ENCODE measurements at regions not wholly inside any gene's neighbourhood (a gene's known extent, or its start where the extent isn't known, plus 50 kb on each side); places are given as distances from the start of the nearest gene placed in this dataset.

GRCh38 chr1:113215015-113215414 lies 142.0 kb downstream of the LRIG2 start:
- ChIA-PET POLR2A (no interaction called here), CTCF (no interaction called here)
- no peak for DNase-seq (ENCODE audit: extremely low spot score)
- TF ChIP-seq L3MBTL2 (conservative IDR thresholded peaks at IDR 0.05) (no peak), SP1 (IDR thresholded peaks at IDR 0.05) (no peak), ZNF384 (IDR thresholded peaks at IDR 0.05) (no peak), HDGF (IDR thresholded peaks at IDR 0.05; ENCODE audit: borderline replicate concordance) (no peak)

- TF ChIP-seq ZNF384 (IDR thresholded peaks at IDR 0.05), result no peak
- CTCF ChIA-PET, result no interaction called here
- POLR2A ChIA-PET, result no interaction called here
These were observed 143.7 kb downstream of the LRIG2 start for GRCh38 chr1:113216664-113217063.

GRCh38 chr1:113217447-113218208 lies 144.6 kb downstream of the LRIG2 start:
- no peak for DNase-seq (ENCODE audit: extremely low spot score)
- TF ChIP-seq L3MBTL2 (conservative IDR thresholded peaks at IDR 0.05) (no peak), FOXK2 (IDR thresholded peaks at IDR 0.05) (no peak), PKNOX1 (IDR thresholded peaks at IDR 0.05) (no peak), ELF4 (IDR thresholded peaks at IDR 0.05) (no peak), LEF1 (IDR thresholded peaks at IDR 0.05; ENCODE audit: borderline replicate concordance) (no peak), SP1 (IDR thresholded peaks at IDR 0.05) (no peak)
- ChIA-PET POLR2A (no interaction called here), CTCF (interaction anchor here (0.7 kb wide), 1 partner anchor 318 kb away, joined by 3 read pairs; no protein-coding TSS in a partner anchor)

More at GRCh38 chr1:113216664-113217063, 143.7 kb downstream of the LRIG2 start:
- no peak for DNase-seq (ENCODE audit: extremely low spot score)

- TF ChIP-seq LEF1 (IDR thresholded peaks at IDR 0.05; ENCODE audit: borderline replicate concordance) (no peak), L3MBTL2 (conservative IDR thresholded peaks at IDR 0.05) (no peak), PKNOX1 (IDR thresholded peaks at IDR 0.05) (no peak), BHLHE40 (IDR thresholded peaks at IDR 0.05; ENCODE audit: borderline replicate concordance) (no peak), FOXK2 (IDR thresholded peaks at IDR 0.05) (no peak), ZNF384 (IDR thresholded peaks at IDR 0.05) (no peak)
- POLR2A ChIA-PET, result no interaction called here
- DNase-seq (ENCODE audit: extremely low spot score), result peak; percentile 50
- CTCF ChIA-PET, result interaction anchor here (0.6 to 1.0 kb wide), 4 partner anchors 13 to 94 kb away, joined by 3 to 6 read pairs (median 3); no protein-coding TSS in a partner anchor
These were observed 146.4 kb downstream of the LRIG2 start for GRCh38 chr1:113219377-113219776.

GRCh38 chr1:113219828-113220227 lies 146.8 kb downstream of the LRIG2 start:
- ChIA-PET POLR2A (no interaction called here), CTCF (interaction anchor here (0.6 to 1.0 kb wide), 3 partner anchors 13 to 94 kb away, joined by 3 to 6 read pairs (median 3); no protein-coding TSS in a partner anchor)
- no peak for DNase-seq (ENCODE audit: extremely low spot score)
- TF ChIP-seq LEF1 (IDR thresholded peaks at IDR 0.05; ENCODE audit: borderline replicate concordance) (no peak), TARDBP (IDR thresholded peaks at IDR 0.05) (no peak), BHLHE40 (IDR thresholded peaks at IDR 0.05; ENCODE audit: borderline replicate concordance) (no peak), FOXM1 (IDR thresholded peaks at IDR 0.05; ENCODE audit: borderline replicate concordance) (no peak), SUZ12 (IDR thresholded peaks at IDR 0.05) (no peak)

GRCh38 chr1:113223040-113223439 lies 150.0 kb downstream of the LRIG2 start:
- DNase-seq (ENCODE audit: extremely low spot score), result no peak
- TF ChIP-seq FOXM1 (IDR thresholded peaks at IDR 0.05; ENCODE audit: borderline replicate concordance) (no peak), ARNT (IDR thresholded peaks at IDR 0.05) (no peak), PKNOX1 (IDR thresholded peaks at IDR 0.05) (no peak), SUZ12 (IDR thresholded peaks at IDR 0.05) (no peak), FOXK2 (IDR thresholded peaks at IDR 0.05) (no peak), TARDBP (IDR thresholded peaks at IDR 0.05) (no peak), BHLHE40 (IDR thresholded peaks at IDR 0.05; ENCODE audit: borderline replicate concordance) (no peak), CTBP1 (IDR thresholded peaks at IDR 0.05; ENCODE audit: borderline replicate concordance) (no peak), SP1 (IDR thresholded peaks at IDR 0.05) (no peak), L3MBTL2 (conservative IDR thresholded peaks at IDR 0.05) (no peak), ZNF384 (IDR thresholded peaks at IDR 0.05) (no peak), NFRKB (IDR thresholded peaks at IDR 0.05) (no peak), ELF4 (IDR thresholded peaks at IDR 0.05) (no peak), LEF1 (IDR thresholded peaks at IDR 0.05; ENCODE audit: borderline replicate concordance) (no peak), HDGF (IDR thresholded peaks at IDR 0.05; ENCODE audit: borderline replicate concordance) (no peak), FOXA1 (IDR thresholded peaks at IDR 0.05) (no peak)
- ChIA-PET CTCF (interaction anchor here (1.0 kb wide), 1 partner anchor 169 kb away, joined by 3 read pairs; no protein-coding TSS in a partner anchor), POLR2A (no interaction called here)

- ChIA-PET CTCF (interaction anchor here (1.0 kb wide), 1 partner anchor 168 kb away, joined by 3 read pairs; no protein-coding TSS in a partner anchor), POLR2A (no interaction called here)
- no peak for DNase-seq (ENCODE audit: extremely low spot score)
- TF ChIP-seq CTBP1 (IDR thresholded peaks at IDR 0.05; ENCODE audit: borderline replicate concordance) (no peak), NFRKB (IDR thresholded peaks at IDR 0.05) (no peak), FOXM1 (IDR thresholded peaks at IDR 0.05; ENCODE audit: borderline replicate concordance) (no peak), HDGF (IDR thresholded peaks at IDR 0.05; ENCODE audit: borderline replicate concordance) (no peak), ARNT (IDR thresholded peaks at IDR 0.05) (no peak), BHLHE40 (IDR thresholded peaks at IDR 0.05; ENCODE audit: borderline replicate concordance) (no peak), SP1 (IDR thresholded peaks at IDR 0.05) (no peak), FOXA1 (IDR thresholded peaks at IDR 0.05) (no peak), FOXK2 (IDR thresholded peaks at IDR 0.05) (no peak), PKNOX1 (IDR thresholded peaks at IDR 0.05) (no peak), SUZ12 (IDR thresholded peaks at IDR 0.05) (no peak), ZNF384 (IDR thresholded peaks at IDR 0.05) (no peak), LEF1 (IDR thresholded peaks at IDR 0.05; ENCODE audit: borderline replicate concordance) (no peak), L3MBTL2 (conservative IDR thresholded peaks at IDR 0.05) (no peak)
These were observed 150.5 kb downstream of the LRIG2 start for GRCh38 chr1:113223546-113223945.

All from HEK293T (cell line).